Fibroblast of lung (primary cell): ENCODE measurements at regions not wholly inside any gene's neighbourhood (a gene's known extent, or its start where the extent isn't known, plus 50 kb on each side); places are given as distances from the start of the nearest gene placed in this dataset.

Experiments
- DNase-seq, 2 donors: peaks; one replicate each; pipeline versions ENCODE4 v3.0.0 to v3.0.0-alpha.2; 2010; ENCODE audit warnings: low read depth in 2 of 2
- H2AFZ ChIP-seq: 2 replicates; pipeline ENCODE4 v1.5.1; 2012; ENCODE audit warnings: low read length, control low read depth, inconsistent platforms
- H3K27ac ChIP-seq: 2 replicates; pipeline ENCODE4 v1.5.1; 2011; ENCODE audit warnings: low read length, control low read depth; ENCODE audit not compliant: insufficient read depth
- H3K27me3 ChIP-seq: 2 replicates; pipeline ENCODE4 v1.5.1; 2011; ENCODE audit warnings: mild to moderate bottlenecking, low read length; ENCODE audit not compliant: control insufficient read depth, insufficient read depth
- H3K36me3 ChIP-seq: 2 replicates; pipeline ENCODE4 v1.5.1; 2011; ENCODE audit warnings: low read length; ENCODE audit not compliant: control insufficient read depth, insufficient read depth
- H3K4me1 ChIP-seq: 2 replicates; pipeline ENCODE4 v1.5.1; 2011; ENCODE audit warnings: low read length; ENCODE audit not compliant: control insufficient read depth, insufficient read depth; ENCODE audit errors: extremely low read depth
- H3K4me2 ChIP-seq: 2 replicates; pipeline ENCODE4 v1.5.1; 2011; ENCODE audit warnings: low read length, control low read depth; ENCODE audit not compliant: insufficient read depth; ENCODE audit errors: extremely low read depth
- H3K4me3 ChIP-seq, 4 experiments: fragments of 200-600 bp in 1 of 4; sonication (generic) in 1 of 4; replicated peaks in 1 of 4; 2 replicates each; pipeline ENCODE4 v1.5.1; 2011 to 2016; ENCODE audit warnings: low read length in 4 of 4, low read depth in 3 of 4, mild to moderate bottlenecking in 3 of 4, control low read depth in 2 of 4, inconsistent platforms in 1 of 4, mixed read lengths in 1 of 4; ENCODE audit not compliant: insufficient read depth in 1 of 4; ENCODE audit errors: control extremely low read depth in 1 of 4
- H3K79me2 ChIP-seq: 2 replicates; pipeline ENCODE4 v1.5.1; 2012; ENCODE audit warnings: mild to moderate bottlenecking, low read length, inconsistent platforms; ENCODE audit not compliant: control insufficient read depth, insufficient read depth
- H3K9ac ChIP-seq: 2 replicates; pipeline ENCODE4 v1.5.1; 2011; ENCODE audit warnings: mild to moderate bottlenecking, low read length, control low read depth; ENCODE audit not compliant: insufficient read depth
- H3K9me3 ChIP-seq: 2 replicates; pipeline ENCODE4 v1.5.1; 2012; ENCODE audit warnings: low read depth, low read length; ENCODE audit not compliant: control insufficient read depth, insufficient read depth
- H4K20me1 ChIP-seq: 2 replicates; pipeline ENCODE4 v1.5.1; 2011; ENCODE audit warnings: low read length; ENCODE audit not compliant: control insufficient read depth, insufficient read depth; ENCODE audit errors: extremely low read depth
- EZH2 ChIP-seq: IDR thresholded peaks from 2 replicates; pipeline ENCODE4 v1.5.1; 2012; ENCODE audit warnings: low read length, control low read depth, mild to moderate bottlenecking; ENCODE audit errors: missing control alignments
- TF ChIP-seq, protein P1 (sequence below), 2 donors: IDR thresholded peaks in 1 of 2; conservative IDR thresholded peaks in 1 of 2; 1 replicate in 1 of 2; 2 replicates in 1 of 2; pipeline ENCODE4 v1.5.1; 2011 to 2012; ENCODE audit warnings: low read length in 2 of 2, control low read depth in 1 of 2, inconsistent platforms in 1 of 2, low read depth in 1 of 2, mild to moderate bottlenecking in 1 of 2

DNA sequence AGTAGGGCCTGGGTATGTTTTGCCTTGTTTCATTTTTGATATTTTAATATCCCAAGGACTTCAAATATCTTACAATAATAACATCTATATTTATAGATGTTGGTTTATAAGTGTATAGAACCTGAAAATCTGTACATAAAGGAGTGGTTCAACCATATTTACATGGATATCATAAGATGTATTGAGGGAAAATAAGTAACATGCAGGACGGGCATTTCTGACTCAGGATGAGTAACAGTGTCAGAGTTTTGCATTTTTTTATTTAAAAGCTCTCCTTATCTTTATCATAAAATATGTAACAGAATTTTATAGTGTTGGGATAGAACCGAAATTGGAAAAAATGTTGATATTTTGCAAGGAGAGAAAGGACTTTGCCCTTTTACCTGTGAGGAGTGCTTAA lies 1438.7 kb downstream of the REEP3 start:
- Histone ChIP-seq H3K27me3 (no peaks in the 10 kb centered on the region), H2AFZ (no peak overlapping the region), H3K4me3 (no peak overlapping the region), H4K20me1 (no peaks in the 10 kb centered on the region), H3K4me2 (no peak overlapping the region), H3K36me3 (no peaks in the 10 kb centered on the region), H3K9ac (no peak overlapping the region), H3K79me2 (no peaks in the 10 kb centered on the region), H3K9me3 (no peaks in the 10 kb centered on the region), H3K27ac (no peak overlapping the region), H3K4me1 (no peaks in the 10 kb centered on the region)
- DNase-seq = no peak
- no peak for TF ChIP-seq EZH2
- TF ChIP-seq, protein P1, sequence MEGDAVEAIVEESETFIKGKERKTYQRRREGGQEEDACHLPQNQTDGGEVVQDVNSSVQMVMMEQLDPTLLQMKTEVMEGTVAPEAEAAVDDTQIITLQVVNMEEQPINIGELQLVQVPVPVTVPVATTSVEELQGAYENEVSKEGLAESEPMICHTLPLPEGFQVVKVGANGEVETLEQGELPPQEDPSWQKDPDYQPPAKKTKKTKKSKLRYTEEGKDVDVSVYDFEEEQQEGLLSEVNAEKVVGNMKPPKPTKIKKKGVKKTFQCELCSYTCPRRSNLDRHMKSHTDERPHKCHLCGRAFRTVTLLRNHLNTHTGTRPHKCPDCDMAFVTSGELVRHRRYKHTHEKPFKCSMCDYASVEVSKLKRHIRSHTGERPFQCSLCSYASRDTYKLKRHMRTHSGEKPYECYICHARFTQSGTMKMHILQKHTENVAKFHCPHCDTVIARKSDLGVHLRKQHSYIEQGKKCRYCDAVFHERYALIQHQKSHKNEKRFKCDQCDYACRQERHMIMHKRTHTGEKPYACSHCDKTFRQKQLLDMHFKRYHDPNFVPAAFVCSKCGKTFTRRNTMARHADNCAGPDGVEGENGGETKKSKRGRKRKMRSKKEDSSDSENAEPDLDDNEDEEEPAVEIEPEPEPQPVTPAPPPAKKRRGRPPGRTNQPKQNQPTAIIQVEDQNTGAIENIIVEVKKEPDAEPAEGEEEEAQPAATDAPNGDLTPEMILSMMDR (conservative IDR thresholded peaks at IDR 0.05 in 1 of 2, IDR thresholded peaks at IDR 0.05 in 1 of 2; ENCODE audit: low read depth in 1 of 2, low read length in 2 of 2) = no peak

DNA sequence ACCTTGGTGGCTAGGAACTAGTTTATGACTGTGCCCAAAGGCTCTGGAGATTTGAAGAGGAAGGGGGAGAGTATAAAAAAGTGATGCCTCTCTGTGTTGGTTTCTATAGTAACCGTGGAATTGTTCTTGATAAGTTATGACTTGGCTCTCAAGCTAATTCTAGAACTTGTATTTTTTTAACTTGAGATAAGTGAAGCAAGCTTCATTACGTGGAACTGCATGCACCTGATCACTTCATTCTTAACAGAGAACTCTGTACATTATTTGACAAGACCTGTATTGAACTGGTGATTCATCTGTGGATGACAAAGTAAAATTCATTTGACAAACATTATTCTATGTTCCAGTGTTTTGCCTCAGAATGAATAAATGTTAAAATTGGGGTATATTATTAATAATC lies 1452.2 kb downstream of the REEP3 start:
- TF ChIP-seq EZH2 = no peak
- TF ChIP-seq, protein P1 (conservative IDR thresholded peaks at IDR 0.05 in 1 of 2, IDR thresholded peaks at IDR 0.05 in 1 of 2; ENCODE audit: low read depth in 1 of 2, low read length in 2 of 2) = no peak
- H4K20me1 ChIP-seq = no peaks in the 10 kb centered on the region

DNA sequence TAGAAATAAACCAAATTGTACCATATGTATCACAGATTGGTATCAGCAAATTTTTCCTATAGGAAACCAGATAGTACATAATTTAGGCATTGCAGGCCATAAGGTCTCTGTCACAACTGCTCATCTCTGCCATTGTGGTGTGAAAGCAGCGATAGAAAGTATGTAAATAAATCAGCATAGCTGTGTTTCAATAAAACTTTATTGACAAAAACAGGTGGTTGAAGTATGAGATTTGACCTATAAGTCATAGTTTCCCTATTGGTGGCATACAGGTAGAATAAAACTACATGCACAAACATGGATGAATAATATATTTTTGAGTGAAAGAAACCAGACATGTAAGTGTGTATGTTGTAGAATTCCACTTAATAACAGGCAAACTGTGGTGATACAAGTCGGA lies 1454.9 kb downstream of the REEP3 start:
- Histone ChIP-seq H2AFZ (no peak overlapping the region), H4K20me1 (no peaks in the 10 kb centered on the region), H3K36me3 (no peaks in the 10 kb centered on the region), H3K27ac (no peak overlapping the region), H3K27me3 (no peaks in the 10 kb centered on the region), H3K9me3 (no peaks in the 10 kb centered on the region), H3K79me2 (no peaks in the 10 kb centered on the region), H3K4me1 (no peaks in the 10 kb centered on the region), H3K9ac (no peak overlapping the region), H3K4me2 (no peak overlapping the region), H3K4me3 (no peak overlapping the region)
- TF ChIP-seq, protein P1 (conservative IDR thresholded peaks at IDR 0.05 in 1 of 2, IDR thresholded peaks at IDR 0.05 in 1 of 2; ENCODE audit: low read depth in 1 of 2, low read length in 2 of 2) = no peak
- TF ChIP-seq EZH2 = no peak
- DNase-seq = no peak

More for the DNA sequence above, 1452.2 kb downstream of the REEP3 start:
- Histone ChIP-seq H3K27me3 (no peaks in the 10 kb centered on the region), H3K4me1 (no peaks in the 10 kb centered on the region), H3K79me2 (no peaks in the 10 kb centered on the region), H2AFZ (no peak overlapping the region), H3K36me3 (no peaks in the 10 kb centered on the region), H3K9me3 (no peaks in the 10 kb centered on the region), H3K4me2 (no peak overlapping the region), H3K4me3 (no peak overlapping the region), H3K9ac (no peak overlapping the region), H3K27ac (no peak overlapping the region)
- no peak for DNase-seq
